ENCODE measurements at regions not wholly inside any gene's neighbourhood (a gene's known extent, or its start where the extent isn't known, plus 50 kb on each side); places are given as distances from the start of the nearest gene placed in this dataset.
"Not testable (repeated sequence)": the region's sequence is repeated elsewhere in the genome, so short reads cannot be mapped to it uniquely, and the experiment has no call there.

DNA sequence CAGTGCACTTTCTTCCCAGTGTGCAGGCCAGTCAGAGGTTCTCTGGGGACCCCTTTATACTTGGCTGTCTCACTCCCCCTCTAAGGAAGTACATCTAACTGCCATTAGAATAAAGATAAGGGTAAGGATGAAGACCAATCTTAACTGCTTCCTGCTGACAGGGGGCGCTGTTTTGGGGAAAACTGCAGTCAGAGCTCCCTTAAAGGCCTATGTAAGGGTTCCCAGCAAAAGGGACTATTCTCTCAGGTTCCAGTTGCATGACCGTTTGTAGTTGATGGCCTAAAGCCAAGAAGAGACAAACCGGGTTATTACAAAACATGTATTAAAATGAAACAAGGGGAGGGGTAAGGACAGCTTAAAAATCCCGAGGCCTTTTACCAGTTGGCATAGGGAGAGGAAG is 115.6 kb upstream of the SPIN4 start:
- no peak for DNase-seq (ENCODE audit: low spot score)

DNA sequence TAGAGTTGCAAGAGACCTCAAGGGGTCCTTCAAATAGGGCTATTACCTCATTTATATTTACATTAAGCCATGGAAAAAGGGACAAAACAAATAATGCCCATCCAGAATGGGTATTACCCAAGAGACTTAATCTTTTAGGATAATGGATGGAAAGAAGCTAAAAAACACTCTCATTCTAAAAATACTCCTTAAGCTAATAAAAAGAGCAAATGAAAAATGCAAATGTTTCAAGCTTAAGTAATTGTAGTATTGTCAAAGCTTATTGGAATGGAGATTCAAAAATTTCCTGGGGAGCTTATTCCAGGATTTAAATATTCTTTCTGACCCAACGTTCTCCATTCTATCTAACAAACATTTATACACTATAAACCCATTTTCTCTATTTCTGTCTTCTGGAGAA is 107.8 kb upstream of the SPIN4 start:
- no peak for DNase-seq (ENCODE audit: low spot score)

- DNase-seq (ENCODE audit: low spot score), result no peak
These were observed 102.4 kb upstream of the SPIN4 start for GRCh38 chrX:63453571-63453970.

- no peak for DNase-seq (ENCODE audit: low spot score)
These were observed 90.6 kb upstream of the SPIN4 start for GRCh38 chrX:63441717-63442116.

DNA sequence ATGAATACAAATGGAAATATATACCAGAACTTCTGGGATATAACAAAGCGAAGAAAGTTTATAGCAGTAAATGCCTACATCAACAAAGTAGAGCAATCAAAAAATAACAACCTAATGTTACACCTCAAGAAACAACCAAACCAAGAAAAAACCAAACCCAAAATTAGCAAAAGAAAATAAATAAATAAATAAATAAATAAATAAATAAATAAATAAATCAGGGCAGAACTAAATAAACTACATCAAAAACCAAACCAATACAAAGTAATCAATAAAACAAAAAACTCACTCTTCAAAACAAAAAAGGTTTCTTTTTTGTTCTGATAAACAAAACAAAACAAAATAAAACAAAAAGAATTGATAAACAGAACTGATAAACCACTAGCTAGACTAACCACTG is 88.4 kb upstream of the SPIN4 start:
- DNase-seq (ENCODE audit: low spot score), result no peak

DNA sequence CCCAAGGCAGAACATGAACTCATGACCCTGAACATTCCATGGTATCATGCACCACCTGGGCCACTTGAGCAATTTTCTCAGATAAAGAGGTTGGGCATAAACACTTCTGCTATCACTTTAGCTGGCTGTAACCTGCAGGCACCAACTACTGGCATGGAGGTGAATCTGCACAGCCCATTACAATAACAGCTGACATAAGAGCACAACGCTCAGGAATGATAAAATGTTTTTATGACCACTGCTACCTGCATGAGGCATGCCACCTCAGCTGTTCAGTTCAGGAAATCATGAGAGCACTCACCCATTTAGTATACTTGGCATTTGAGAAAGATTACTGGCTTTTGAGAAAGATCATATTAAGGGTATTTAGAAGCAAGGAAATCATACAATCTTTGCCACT is 85.7 kb upstream of the SPIN4 start:
- DNase-seq (ENCODE audit: low spot score), result no peak

DNA sequence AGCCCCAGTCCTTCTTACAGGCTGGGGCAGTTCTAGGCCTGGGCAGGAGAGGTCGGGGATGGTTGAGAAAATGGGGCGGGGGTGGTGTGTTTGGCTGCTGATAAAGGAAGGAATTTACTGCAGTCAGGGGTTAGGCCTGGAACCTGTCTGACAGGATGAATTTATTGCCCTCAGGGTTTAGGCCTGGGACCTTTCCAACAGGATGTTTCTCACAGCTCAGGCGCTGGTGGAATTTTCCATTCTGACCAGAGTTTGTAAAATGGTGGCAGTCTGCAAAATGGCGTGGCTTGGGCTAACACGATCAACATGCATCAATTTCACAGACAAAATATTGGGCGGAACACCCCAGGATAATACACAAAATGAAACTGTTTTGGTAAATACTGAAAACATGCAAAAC is 83.5 kb upstream of the SPIN4 start:
- no peak for DNase-seq (ENCODE audit: low spot score)

- no peak for DNase-seq (ENCODE audit: low spot score)
These were observed 83.1 kb upstream of the SPIN4 start for GRCh38 chrX:63434206-63434605.

- no peak for DNase-seq (ENCODE audit: low spot score)
These were observed 78.9 kb upstream of the SPIN4 start for GRCh38 chrX:63430026-63430425.

- no peak for DNase-seq (ENCODE audit: low spot score)
These were observed 77.2 kb upstream of the SPIN4 start for GRCh38 chrX:63428348-63428747.

DNA sequence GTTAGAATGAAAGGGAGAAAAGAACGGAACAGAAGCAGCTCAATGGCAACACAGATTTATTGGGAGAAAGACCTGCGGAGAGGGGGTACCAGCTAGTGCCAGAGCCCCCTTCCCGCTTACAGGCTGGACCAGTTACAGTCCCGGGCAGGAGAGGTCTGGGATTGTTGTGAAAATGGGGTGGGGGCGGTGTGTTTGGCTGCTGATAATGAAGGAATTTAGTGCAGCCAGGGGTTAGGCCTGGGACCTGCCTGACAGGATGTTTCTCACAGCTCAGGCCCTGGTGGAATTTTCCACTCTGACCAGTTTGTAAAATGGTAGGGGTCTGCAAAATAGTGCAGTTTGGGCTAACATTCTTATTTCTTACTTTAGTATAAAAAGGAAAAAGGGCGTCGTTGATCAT is 75.4 kb upstream of the SPIN4 start:
- DNase-seq (ENCODE audit: low spot score), result no peak

DNA sequence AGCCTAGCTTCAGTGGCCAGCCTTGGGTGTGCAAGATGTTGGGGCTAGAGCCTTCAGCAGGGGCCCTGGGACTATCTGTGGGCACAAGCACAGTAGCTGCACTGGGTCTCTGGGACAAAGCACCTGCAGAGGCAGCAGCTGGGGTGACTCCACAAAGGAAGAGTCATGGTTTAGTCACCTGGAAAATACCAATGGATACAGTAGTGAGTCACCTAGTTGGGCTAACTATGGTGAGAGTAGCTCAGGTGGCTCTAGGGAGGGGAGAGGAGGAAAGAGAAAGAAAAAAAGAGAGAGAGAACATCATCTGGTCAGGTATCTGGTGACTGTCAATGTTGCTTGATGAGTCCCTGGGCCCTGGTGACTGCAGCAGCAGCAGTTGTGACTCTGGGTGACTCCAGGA is 72.9 kb upstream of the SPIN4 start:
- DNase-seq (ENCODE audit: low spot score), result no peak

- DNase-seq (ENCODE audit: low spot score), result no peak
These were observed 70.3 kb upstream of the SPIN4 start for GRCh38 chrX:63421411-63421810.

DNA sequence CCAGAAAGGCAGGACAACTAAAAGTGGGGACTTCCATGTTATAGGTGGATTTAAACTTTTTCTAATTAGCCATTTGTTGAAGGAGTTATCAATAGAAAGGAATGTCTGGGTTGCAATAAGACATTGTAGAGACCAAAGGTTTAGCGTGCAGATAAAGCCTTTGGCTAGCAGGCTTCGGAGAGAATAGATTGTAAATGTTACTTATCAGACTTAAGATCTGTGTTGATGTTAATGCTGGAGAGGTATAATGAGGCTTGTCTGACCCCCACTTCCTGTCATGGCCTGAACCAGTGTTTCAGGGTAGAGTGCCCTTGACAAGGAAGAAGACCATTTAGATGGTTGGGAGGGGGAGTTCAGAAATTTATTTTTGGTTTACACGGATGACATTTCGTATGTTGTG is 67.1 kb upstream of the SPIN4 start:
- no peak for DNase-seq (ENCODE audit: low spot score)

DNA sequence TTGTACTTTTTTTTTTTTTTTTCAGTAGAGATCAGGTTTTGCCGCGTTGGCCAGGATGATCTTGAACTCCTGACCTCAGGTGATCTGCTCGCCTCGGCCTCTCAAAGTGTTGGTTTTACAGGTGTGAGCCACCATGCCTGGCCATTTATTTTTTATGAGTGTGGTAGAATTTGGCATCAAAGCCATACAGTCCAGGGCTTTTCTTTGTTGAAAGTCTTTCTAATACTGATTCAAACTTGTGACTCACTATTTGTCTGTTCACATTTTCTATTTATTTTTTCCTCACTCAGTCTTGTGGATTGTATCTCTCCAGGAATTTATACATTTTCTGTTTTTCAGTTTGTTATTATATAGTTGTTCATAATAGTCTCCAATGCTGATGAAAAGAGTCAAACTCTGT is 66.5 kb upstream of the SPIN4 start:
- no peak for DNase-seq (ENCODE audit: low spot score)

DNA sequence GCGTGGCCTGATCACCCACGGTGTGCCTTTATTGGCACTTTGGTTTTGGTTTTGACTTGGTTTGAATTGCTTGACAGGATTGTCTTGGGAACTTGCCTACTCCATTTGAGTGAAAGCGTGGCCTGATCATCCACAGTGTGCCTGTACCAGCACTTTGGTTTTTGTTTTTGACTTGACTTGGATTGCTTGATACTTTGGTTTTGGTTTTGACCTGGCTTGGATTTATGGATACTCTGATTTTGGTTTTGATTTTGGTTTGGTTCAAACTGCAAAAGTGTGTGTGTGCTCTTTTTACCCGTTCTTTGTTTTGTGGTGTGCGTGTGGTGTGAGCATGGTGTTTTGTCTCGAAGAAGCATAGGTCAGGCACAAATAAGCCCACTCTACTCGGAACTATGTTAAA is 58.8 kb upstream of the SPIN4 start:
- DNase-seq (ENCODE audit: low spot score), result not testable (repeated sequence)

GRCh38 chrX:63408050-63408449 is 56.9 kb upstream of the SPIN4 start:
- no peak for DNase-seq (ENCODE audit: low spot score)

- no peak for DNase-seq (ENCODE audit: low spot score)
These were observed 53.2 kb upstream of the SPIN4 start for GRCh38 chrX:63404332-63404731.

GRCh38 chrX:63402106-63402505 is 51.0 kb upstream of the SPIN4 start:
- no peak for DNase-seq (ENCODE audit: low spot score)
